ENCODE measurements at regions not wholly inside any gene's neighbourhood (a gene's known extent, or its start where the extent isn't known, plus 50 kb on each side); places are given as distances from the start of the nearest gene placed in this dataset.

- H3K9me1 ChIP-seq (ENCODE audit: control insufficient read depth, insufficient read depth, low read length): no peaks in the 10 kb centered on the region
- ChIA-PET POLR2A (interaction anchor here (1.1 kb wide), 1 partner anchor 41 kb away, joined by 3 read pairs; no protein-coding TSS in a partner anchor), CTCF (ENCODE audit: low intra/inter-chr PET ratio) (no interaction called here)
- in situ Hi-C loops (cut with MboI) (no loop called here), intact Hi-C loops (cut with micrococcal nuclease) (no loop called here)
- no peak overlapping the region for H2AFZ ChIP-seq (ENCODE audit: low read depth, low read length)
- no peaks in the 10 kb centered on the region for H3K36me3 ChIP-seq (ENCODE audit: control insufficient read depth, insufficient read depth, low read length)
- H4K20me1 ChIP-seq (replicated peaks; ENCODE audit: control insufficient read depth, insufficient read depth, low read length): no peaks in the 10 kb centered on the region
- H3K79me2 ChIP-seq (ENCODE audit: control insufficient read depth, insufficient read depth, low read length): no peaks in the 10 kb centered on the region
- no peaks in the 10 kb centered on the region for H3K4me1 ChIP-seq (replicated peaks in 1 of 2; ENCODE audit: control insufficient read depth in 2 of 2, insufficient read depth in 2 of 2, low read length in 2 of 2)
- DNase-seq (ENCODE audit: extremely low read depth in 1 of 4, low spot score in 3 of 4): no peak
- no peaks in the 10 kb centered on the region for H3K27me3 ChIP-seq (ENCODE audit: control insufficient read depth in 2 of 2, insufficient read depth in 2 of 2, low read length in 2 of 2)
- H3K27ac ChIP-seq (ENCODE audit: extremely low read depth, low read depth, low read length): no peak overlapping the region
- H3K9me3 ChIP-seq (replicated peaks; ENCODE audit: control insufficient read depth, insufficient read depth, low read depth, low read length): no peaks in the 10 kb centered on the region
- no peak overlapping the region for H3K4me3 ChIP-seq
- BruUV-seq (replicated peaks): no TSS peak
- ATAC-seq: no peak
- no peak overlapping the region for H3K4me2 ChIP-seq (ENCODE audit: insufficient read depth, low read length)
- no peak overlapping the region for H3K9ac ChIP-seq (ENCODE audit: insufficient read depth in 1 of 2, low read depth in 2 of 2, low read length in 2 of 2)
- FAIRE-seq: no peak
- TF ChIP-seq ZNF3 (CRISPR knock-in tag; IDR thresholded peaks at IDR 0.05): no peak
- TF ChIP-seq PBX2 (CRISPR knock-in tag; IDR thresholded peaks at IDR 0.05; ENCODE audit: low read depth): no peak
- TF ChIP-seq PBX2 (tag; conservative IDR thresholded peaks at IDR 0.05; ENCODE audit: low read depth): no peak
- TF ChIP-seq BRF2 (IDR thresholded peaks at IDR 0.05; ENCODE audit: borderline replicate concordance, insufficient read depth, insufficient read length): no peak
- no peak for TF ChIP-seq POLR2AphosphoS5 (IDR thresholded peaks at IDR 0.05; ENCODE audit: control insufficient read depth, insufficient read depth, low read depth, low read length)
- no peak for TF ChIP-seq SRSF1 (IDR thresholded peaks at IDR 0.05; ENCODE audit: low read depth, low read length)
- TF ChIP-seq ZNF449 (CRISPR knock-in tag; IDR thresholded peaks at IDR 0.05): no peak
- no peak for TF ChIP-seq ZNF274 (IDR thresholded peaks at IDR 0.05; ENCODE audit: borderline replicate concordance, low read depth, low read length)
- no peak for TF ChIP-seq ZNF778 (CRISPR knock-in tag; IDR thresholded peaks at IDR 0.05)
- TF ChIP-seq GATAD2B (IDR thresholded peaks at IDR 0.05; ENCODE audit: borderline replicate concordance): no peak
- TF ChIP-seq RREB1 (CRISPR knock-in tag; IDR thresholded peaks at IDR 0.05): no peak
- no peak for TF ChIP-seq GATA2 (CRISPR knock-in tag; IDR thresholded peaks at IDR 0.05)
These were observed 468.1 kb upstream of the AKR1E2 start for GRCh38 chr10:4357911-4358310.

All from K562 (cell line).